CD4-positive, alpha-beta memory T cell (primary cell): ENCODE measurements at regions not wholly inside any gene's neighbourhood (a gene's known extent, or its start where the extent isn't known, plus 50 kb on each side); places are given as distances from the start of the nearest gene placed in this dataset.
A peak's percentile ranks its signal among the peaks of the same experiment; 100 is the strongest.

ENCODE experiments used
- CTCF ChIA-PET: fragments of 350-600 bp; sonication (Branson Sonifier 250); formaldehyde crosslinking; loops from one replicate; lab custom pipeline; 2021; ENCODE audit warnings: inconsistent platforms; ENCODE audit not compliant: partially characterized antibody; lab: Charles Lee
- POLR2A ChIA-PET: fragments of 350-600 bp; sonication (Branson Sonifier 250); formaldehyde crosslinking; loops from one replicate; lab custom pipeline; 2021; ENCODE audit not compliant: partially characterized antibody; lab: Charles Lee
- DNase-seq, 5 donors: peaks; one replicate each; pipeline versions ENCODE4 v3.0.0 to v3.0.0-alpha.2; 2020 to 2022; ENCODE audit warnings: mixed read lengths in 1 of 5
- H3K27ac ChIP-seq: one replicate; pipeline ENCODE4 v1.7.0; 2013; ENCODE audit warnings: low read depth, low read length
- H3K27me3 ChIP-seq: 2 replicates; pipeline ENCODE4 v1.7.0; 2013; ENCODE audit warnings: mild to moderate bottlenecking, low read length, moderate library complexity; ENCODE audit not compliant: insufficient read depth
- H3K36me3 ChIP-seq: 2 replicates; pipeline ENCODE4 v1.7.0; 2013; ENCODE audit warnings: mild to moderate bottlenecking, low read length, moderate library complexity; ENCODE audit not compliant: insufficient read depth
- H3K4me1 ChIP-seq: 2 replicates; pipeline ENCODE4 v1.7.0; 2013; ENCODE audit warnings: mild to moderate bottlenecking, low read length, moderate library complexity; ENCODE audit not compliant: insufficient read depth
- H3K4me3 ChIP-seq, 2 donors: one replicate each; pipeline ENCODE4 v1.7.0; 2013; ENCODE audit warnings: low read length in 2 of 2, mild to moderate bottlenecking in 1 of 2
- H3K9me3 ChIP-seq, 2 donors: one replicate each; pipeline ENCODE4 v1.7.0; 2013; ENCODE audit warnings: low read length in 2 of 2, control low read depth in 1 of 2; ENCODE audit not compliant: control insufficient read depth in 1 of 2
- H3K27ac Mint-ChIP-seq, 7 donors: one replicate each; pipeline ENCODE4 v1.8.0; 2020 to 2021; ENCODE audit warnings: mixed read lengths in 7 of 7, mild to moderate bottlenecking in 6 of 7, inconsistent platforms in 3 of 7, moderate library complexity in 3 of 7
- H3K27me3 Mint-ChIP-seq, 2 donors: one replicate each; pipeline ENCODE4 v1.8.0; 2020 to 2021; ENCODE audit warnings: mixed read lengths in 2 of 2
- H3K36me3 Mint-ChIP-seq, 2 donors: one replicate each; pipeline ENCODE4 v1.8.0; 2020 to 2021; ENCODE audit warnings: mixed read lengths in 2 of 2, inconsistent platforms in 1 of 2, mild to moderate bottlenecking in 1 of 2
- H3K4me1 Mint-ChIP-seq, 4 donors: one replicate each; pipeline ENCODE4 v1.8.0; 2020 to 2021; ENCODE audit warnings: mixed read lengths in 4 of 4, mild to moderate bottlenecking in 1 of 4
- H3K4me3 Mint-ChIP-seq, 8 donors: one replicate each; pipeline ENCODE4 v1.8.0; 2020 to 2021; ENCODE audit warnings: mixed read lengths in 8 of 8, mild to moderate bottlenecking in 7 of 8, moderate library complexity in 6 of 8, inconsistent platforms in 3 of 8
- H3K9me3 Mint-ChIP-seq, 8 donors: one replicate each; pipeline ENCODE4 v1.8.0; 2020 to 2021; ENCODE audit warnings: mixed read lengths in 8 of 8, mild to moderate bottlenecking in 5 of 8, inconsistent platforms in 3 of 8, moderate library complexity in 1 of 8
- intact Hi-C: fragments of 100-400 bp; cut with micrococcal nuclease; formaldehyde crosslinking; loops from one replicate; pipeline ENCODE4 v1.15.1; 2023

DNA sequence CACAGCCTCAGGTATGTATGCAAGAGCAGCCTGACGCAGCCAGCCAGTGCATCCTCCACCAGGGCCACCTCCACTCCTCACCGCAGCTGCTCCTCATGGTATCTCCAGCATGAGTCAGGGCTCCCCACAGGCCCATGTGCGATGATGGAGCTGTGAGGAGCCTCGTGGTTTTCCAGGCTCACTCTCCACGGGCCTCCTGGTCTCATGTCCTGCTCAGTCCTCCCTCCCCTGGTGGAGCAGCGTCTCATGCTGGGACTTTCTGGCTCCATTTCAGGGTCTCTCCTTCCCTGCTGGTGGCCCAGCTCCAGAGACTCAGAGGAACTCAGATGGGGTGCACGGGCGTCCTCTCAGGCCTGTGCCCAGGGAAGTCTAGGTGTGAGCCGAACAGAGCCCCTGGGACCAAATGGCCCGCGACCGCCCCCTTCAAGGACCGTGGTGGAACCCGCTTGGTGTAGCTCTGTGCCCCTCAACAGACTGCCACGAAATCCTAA lies 70.4 kb downstream of the METRNL start:
- H3K36me3 Mint-ChIP-seq = no peaks in the 10 kb centered on the region
- H3K4me3 ChIP-seq = no peak overlapping the region
- CTCF ChIA-PET = no interaction called here
- no peak overlapping the region for H3K27ac Mint-ChIP-seq
- intact Hi-C loops = no loop called here
- H3K4me3 Mint-ChIP-seq = no peak overlapping the region
- peaks cover 0 to 7% (median 0%) of the 10 kb centered on the region in 8 donors for H3K9me3 Mint-ChIP-seq
- no peaks in the 10 kb centered on the region for H3K36me3 ChIP-seq
- no peaks in the 10 kb centered on the region for H3K27me3 ChIP-seq
- POLR2A ChIA-PET = no interaction called here
- H3K4me1 Mint-ChIP-seq = no peaks in the 10 kb centered on the region
- H3K27me3 Mint-ChIP-seq = peaks cover 2 to 8% of the 10 kb centered on the region in 2 donors
- H3K4me1 ChIP-seq = no peaks in the 10 kb centered on the region
- H3K9me3 ChIP-seq = no peaks in the 10 kb centered on the region
- H3K27ac ChIP-seq = no peak overlapping the region
- DNase-seq = no peak

DNA sequence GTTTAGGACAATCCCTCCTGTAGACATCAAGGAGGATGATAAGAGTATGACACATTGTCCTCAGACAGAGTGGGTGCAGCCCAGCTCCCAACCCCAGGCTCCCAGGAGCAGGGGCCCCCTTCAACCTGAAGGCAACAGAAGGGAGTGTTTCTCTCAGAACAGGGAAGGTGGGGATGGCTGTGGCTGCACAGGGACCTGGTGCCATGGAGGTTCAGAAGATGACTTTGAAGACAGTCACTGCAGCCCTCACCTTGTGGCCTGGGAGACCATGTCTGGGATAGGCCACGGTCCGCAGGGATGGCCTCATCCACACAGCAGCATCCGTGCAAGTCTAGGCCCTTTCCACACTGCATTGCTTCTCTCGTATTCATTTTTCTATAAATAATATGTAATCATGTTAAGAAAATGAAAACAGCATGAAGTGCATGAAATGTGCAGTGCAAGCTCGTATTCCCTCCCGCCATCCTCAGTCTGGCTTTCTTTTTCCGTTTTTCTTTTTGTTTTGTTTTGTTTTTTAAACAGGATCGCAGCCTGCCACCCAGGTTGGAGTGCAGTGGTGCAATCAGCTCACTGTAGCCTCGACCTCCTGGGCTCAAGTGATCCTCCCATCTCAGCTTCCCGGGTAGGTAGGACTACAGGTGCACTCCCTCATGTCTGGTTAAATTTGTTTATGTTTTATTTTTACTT lies 71.1 kb downstream of the METRNL start:
- Mint-ChIP-seq H3K9me3 (peaks cover 0 to 7% (median 0%) of the 10 kb centered on the region in 8 donors), H3K36me3 (no peaks in the 10 kb centered on the region), H3K27me3 (peaks cover 3 to 4% of the 10 kb centered on the region in 2 donors), H3K4me3 (no peak overlapping the region), H3K27ac (no peak overlapping the region), H3K4me1 (peaks cover 0 to 2% (median under 1%) of the 10 kb centered on the region in 4 donors)
- Histone ChIP-seq H3K4me1 (no peaks in the 10 kb centered on the region), H3K27me3 (no peaks in the 10 kb centered on the region), H3K27ac (no peak overlapping the region), H3K36me3 (no peaks in the 10 kb centered on the region), H3K9me3 (no peaks in the 10 kb centered on the region), H3K4me3 (no peak overlapping the region)
- intact Hi-C loops = no loop called here
- CTCF ChIA-PET = no interaction called here
- POLR2A ChIA-PET = no interaction called here
- DNase-seq = no peak

- POLR2A ChIA-PET = no interaction called here
- H3K4me1 ChIP-seq = no peaks in the 10 kb centered on the region
- Mint-ChIP-seq H3K27ac (no peak overlapping the region), H3K4me3 (no peak overlapping the region), H3K9me3 (peaks cover 0 to 7% (median 0%) of the 10 kb centered on the region in 8 donors), H3K27me3 (peaks cover 3 to 4% of the 10 kb centered on the region in 2 donors), H3K4me1 (peaks cover 0 to 2% (median under 1%) of the 10 kb centered on the region in 4 donors), H3K36me3 (no peaks in the 10 kb centered on the region)
- no peaks in the 10 kb centered on the region for H3K36me3 ChIP-seq
- no peak overlapping the region for H3K4me3 ChIP-seq
- intact Hi-C loops = no loop called here
- no peaks in the 10 kb centered on the region for H3K9me3 ChIP-seq
- H3K27ac ChIP-seq = no peak overlapping the region
- CTCF ChIA-PET = no interaction called here
- DNase-seq = no peak
- no peaks in the 10 kb centered on the region for H3K27me3 ChIP-seq
Observed at GRCh38 chr17:83151056-83151441, 71.6 kb downstream of the METRNL start.

GRCh38 chr17:83151442-83152226 lies 72.2 kb downstream of the METRNL start:
- CTCF ChIA-PET = no interaction called here
- no peaks in the 10 kb centered on the region for H3K4me1 ChIP-seq
- no peak overlapping the region for H3K4me3 ChIP-seq
- no peaks in the 10 kb centered on the region for H3K9me3 ChIP-seq
- H3K36me3 ChIP-seq = no peaks in the 10 kb centered on the region
- Mint-ChIP-seq H3K9me3 (peaks cover 0 to 2% (median 0%) of the 10 kb centered on the region in 8 donors), H3K36me3 (no peaks in the 10 kb centered on the region), H3K27ac (no peak overlapping the region), H3K4me3 (no peak overlapping the region), H3K27me3 (peaks cover 3 to 4% of the 10 kb centered on the region in 2 donors), H3K4me1 (peaks cover 0 to 3% (median under 1%) of the 10 kb centered on the region in 4 donors)
- no peak for DNase-seq
- no peaks in the 10 kb centered on the region for H3K27me3 ChIP-seq
- intact Hi-C loops = no loop called here
- no peak overlapping the region for H3K27ac ChIP-seq
- POLR2A ChIA-PET = no interaction called here

- Mint-ChIP-seq H3K36me3 (no peaks in the 10 kb centered on the region), H3K4me1 (peaks cover 0 to 3% (median under 1%) of the 10 kb centered on the region in 4 donors), H3K4me3 (no peak overlapping the region), H3K9me3 (no peaks in the 10 kb centered on the region), H3K27me3 (peaks cover 3 to 4% of the 10 kb centered on the region in 2 donors), H3K27ac (peak overlapping the region in 1 of 7 donors; percentile 25)
- no peak overlapping the region for H3K4me3 ChIP-seq
- no peaks in the 10 kb centered on the region for H3K36me3 ChIP-seq
- H3K4me1 ChIP-seq = no peaks in the 10 kb centered on the region
- intact Hi-C loops = no loop called here
- H3K9me3 ChIP-seq = no peaks in the 10 kb centered on the region
- POLR2A ChIA-PET = no interaction called here
- no peak overlapping the region for H3K27ac ChIP-seq
- no peaks in the 10 kb centered on the region for H3K27me3 ChIP-seq
- CTCF ChIA-PET = no interaction called here
- no peak for DNase-seq
Observed at GRCh38 chr17:83152227-83152744, 72.9 kb downstream of the METRNL start.

DNA sequence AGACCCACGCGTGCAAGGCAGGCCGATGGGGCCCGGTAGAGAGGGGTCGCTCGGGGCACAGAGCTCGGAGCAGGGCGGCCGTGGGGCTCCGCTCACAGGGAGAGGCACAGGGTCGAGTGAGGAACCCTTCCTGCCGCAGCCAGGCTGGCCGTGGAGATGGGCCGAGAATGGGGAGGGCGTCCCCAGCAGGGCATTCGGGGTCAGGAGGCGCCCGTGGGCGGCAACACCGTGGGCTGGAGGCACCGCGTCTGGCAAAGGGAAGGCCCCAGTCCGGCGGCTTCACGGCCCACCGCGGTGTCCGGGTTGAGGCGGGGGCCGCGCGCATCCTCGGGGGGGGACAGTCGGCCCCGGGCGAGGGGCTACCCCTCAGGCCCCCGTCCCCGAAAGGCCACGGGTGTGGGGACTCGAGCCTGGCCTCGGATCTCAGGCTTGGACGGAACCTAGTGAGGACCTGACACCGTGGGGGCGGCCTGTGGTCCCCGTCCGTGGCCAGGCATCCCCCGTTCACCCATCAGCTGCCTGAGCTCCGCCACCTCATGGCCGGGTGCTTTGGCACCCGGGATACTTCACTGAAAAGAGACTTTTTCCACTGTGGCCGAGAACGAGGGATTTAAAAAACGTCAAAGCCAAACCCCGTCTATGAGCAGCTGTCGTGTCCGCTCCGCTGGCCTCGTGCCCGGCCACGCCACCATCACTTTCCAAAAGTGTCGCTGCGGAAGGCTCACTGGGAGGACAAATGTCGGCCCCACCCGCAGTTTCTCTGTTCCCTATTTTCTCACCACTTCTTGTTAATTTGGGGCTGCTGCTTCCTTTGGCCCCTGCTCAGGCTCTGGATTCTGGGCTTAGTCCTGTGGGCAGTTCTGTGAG lies 73.6 kb downstream of the METRNL start:
- Histone ChIP-seq H3K4me1 (no peaks in the 10 kb centered on the region), H3K27me3 (no peaks in the 10 kb centered on the region), H3K4me3 (no peak overlapping the region), H3K27ac (no peak overlapping the region), H3K9me3 (no peaks in the 10 kb centered on the region), H3K36me3 (no peaks in the 10 kb centered on the region)
- peaks cover 3 to 4% of the 10 kb centered on the region in 2 donors for H3K27me3 Mint-ChIP-seq
- H3K9me3 Mint-ChIP-seq = no peaks in the 10 kb centered on the region
- no peaks in the 10 kb centered on the region for H3K36me3 Mint-ChIP-seq
- no peak for DNase-seq
- intact Hi-C loops = no loop called here
- ChIA-PET POLR2A (no interaction called here), CTCF (no interaction called here)
- H3K4me3 Mint-ChIP-seq = no peak overlapping the region
- H3K27ac Mint-ChIP-seq = no peak overlapping the region
- H3K4me1 Mint-ChIP-seq = peaks cover 0 to 3% (median under 1%) of the 10 kb centered on the region in 4 donors
